ENCODE measurements at regions not wholly inside any gene's neighbourhood (a gene's known extent, or its start where the extent isn't known, plus 50 kb on each side); places are given as distances from the start of the nearest gene placed in this dataset.
"Not testable (repeated sequence)": the region's sequence is repeated elsewhere in the genome, so short reads cannot be mapped to it uniquely, and the experiment has no call there.

DNA sequence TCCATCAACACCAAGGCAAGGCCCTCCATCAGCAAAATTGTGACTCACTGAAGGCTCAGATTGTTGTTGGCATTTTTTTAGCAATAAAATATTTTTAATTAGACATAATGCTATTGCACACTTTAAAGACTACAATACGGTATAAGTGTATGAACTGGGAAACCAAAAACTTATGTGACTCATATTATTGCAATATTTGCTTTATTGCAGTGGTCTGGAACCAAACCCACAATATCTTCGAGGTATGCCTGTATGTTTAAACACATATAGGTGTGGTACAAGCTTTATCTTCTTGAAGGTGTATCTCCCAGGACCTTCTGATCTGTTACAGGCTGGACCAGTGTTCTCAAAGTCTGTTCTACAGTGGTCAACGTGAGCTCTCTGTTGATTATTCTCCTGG, 142.3 kb upstream of the FNDC3A start:
- TF ChIP-seq, protein P1, sequence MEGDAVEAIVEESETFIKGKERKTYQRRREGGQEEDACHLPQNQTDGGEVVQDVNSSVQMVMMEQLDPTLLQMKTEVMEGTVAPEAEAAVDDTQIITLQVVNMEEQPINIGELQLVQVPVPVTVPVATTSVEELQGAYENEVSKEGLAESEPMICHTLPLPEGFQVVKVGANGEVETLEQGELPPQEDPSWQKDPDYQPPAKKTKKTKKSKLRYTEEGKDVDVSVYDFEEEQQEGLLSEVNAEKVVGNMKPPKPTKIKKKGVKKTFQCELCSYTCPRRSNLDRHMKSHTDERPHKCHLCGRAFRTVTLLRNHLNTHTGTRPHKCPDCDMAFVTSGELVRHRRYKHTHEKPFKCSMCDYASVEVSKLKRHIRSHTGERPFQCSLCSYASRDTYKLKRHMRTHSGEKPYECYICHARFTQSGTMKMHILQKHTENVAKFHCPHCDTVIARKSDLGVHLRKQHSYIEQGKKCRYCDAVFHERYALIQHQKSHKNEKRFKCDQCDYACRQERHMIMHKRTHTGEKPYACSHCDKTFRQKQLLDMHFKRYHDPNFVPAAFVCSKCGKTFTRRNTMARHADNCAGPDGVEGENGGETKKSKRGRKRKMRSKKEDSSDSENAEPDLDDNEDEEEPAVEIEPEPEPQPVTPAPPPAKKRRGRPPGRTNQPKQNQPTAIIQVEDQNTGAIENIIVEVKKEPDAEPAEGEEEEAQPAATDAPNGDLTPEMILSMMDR (IDR thresholded peaks at IDR 0.05) = no peak
- Histone ChIP-seq H3K9me3 (replicated peaks in 1 of 2; ENCODE audit: control insufficient read depth in 1 of 2, insufficient read depth in 1 of 2, low read length in 2 of 2) (peaks cover 6 to 8% of the 10 kb centered on the region in 2 donors), H3K4me2 (replicated peaks; ENCODE audit: extremely low read depth, low read length, poor library complexity, severe bottlenecking) (no peak overlapping the region), H3K4me1 (ENCODE audit: control insufficient read depth in 1 of 2, insufficient read depth in 2 of 2, low read length in 2 of 2) (peaks cover 16 to 19% of the 10 kb centered on the region in 2 donors), H4K20me1 (ENCODE audit: insufficient read depth, low read length) (no peaks in the 10 kb centered on the region), H3K27me3 (ENCODE audit: control insufficient read depth in 2 of 2, insufficient read depth in 2 of 2, low read length in 2 of 2) (peaks cover 3 to 5% of the 10 kb centered on the region in 2 donors), H3K9ac (ENCODE audit: insufficient read depth, low read length, poor library complexity, severe bottlenecking) (no peak overlapping the region), H3K27ac (ENCODE audit: low read depth in 1 of 2, low read length in 2 of 2) (no peak overlapping the region), H3K79me2 (ENCODE audit: insufficient read depth, low read length) (no peaks in the 10 kb centered on the region), H2AFZ (ENCODE audit: insufficient read depth, low read depth, low read length, poor library complexity, severe bottlenecking) (no peak overlapping the region), H3K36me3 (replicated peaks in 1 of 2; ENCODE audit: control insufficient read depth in 1 of 2, insufficient read depth in 2 of 2, low read length in 2 of 2) (no peaks in the 10 kb centered on the region), H3K4me3 (replicated peaks in 1 of 3; ENCODE audit: low read depth in 2 of 3, low read length in 3 of 3) (no peak overlapping the region)
- no CpG with 5 or more reads among the region's 3 CpGs for WGBS (ENCODE audit: insufficient coverage)
- H3K36me3 Mint-ChIP-seq = peaks cover 8 to 10% of the 10 kb centered on the region in 2 donors
- H3K4me1 Mint-ChIP-seq = peaks cover 30% of the 10 kb centered on the region
- H3K27ac Mint-ChIP-seq = no peak overlapping the region
- DNase-seq = no peak
- peaks cover 0 to 10% (median 7%) of the 10 kb centered on the region in 3 donors for H3K27me3 Mint-ChIP-seq (ENCODE audit: low read depth in 3 of 3)
- peaks cover 9 to 37% (median 25%) of the 10 kb centered on the region in 7 donors for H3K9me3 Mint-ChIP-seq
- intact Hi-C loops (cut with micrococcal nuclease) = no loop called here
- H3K4me3 Mint-ChIP-seq = no peak overlapping the region

DNA sequence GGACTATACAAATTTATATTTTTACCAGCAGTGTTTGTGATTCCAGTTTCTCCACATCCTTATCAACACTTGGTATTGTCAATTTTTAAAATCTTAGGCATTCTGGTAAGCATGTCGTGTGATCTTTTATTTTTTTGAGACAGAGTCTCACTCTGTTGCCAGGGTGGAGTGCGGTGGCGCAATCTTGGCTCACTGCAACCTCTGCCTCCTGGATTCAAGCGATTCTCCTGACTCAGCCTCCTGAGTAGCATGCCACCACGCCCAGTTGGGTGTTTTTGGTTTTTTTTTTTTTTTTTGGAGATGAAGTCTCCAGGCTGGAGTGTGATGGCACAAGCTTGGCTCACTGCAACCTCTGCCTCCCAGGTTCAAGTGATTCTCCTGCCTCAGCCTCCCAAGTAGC, 140.4 kb upstream of the FNDC3A start:
- intact Hi-C loops (cut with micrococcal nuclease); H3K4me1 ChIP-seq (ENCODE audit: control insufficient read depth in 1 of 2, insufficient read depth in 2 of 2, low read length in 2 of 2); H3K79me2 ChIP-seq (ENCODE audit: insufficient read depth, low read length); H3K27me3 Mint-ChIP-seq (ENCODE audit: low read depth in 3 of 3); H3K36me3 Mint-ChIP-seq; H3K9me3 ChIP-seq (replicated peaks in 1 of 2; ENCODE audit: control insufficient read depth in 1 of 2, insufficient read depth in 1 of 2, low read length in 2 of 2); H3K27ac Mint-ChIP-seq; H3K9ac ChIP-seq (ENCODE audit: insufficient read depth, low read length, poor library complexity, severe bottlenecking); H3K4me3 Mint-ChIP-seq; H3K4me3 ChIP-seq (replicated peaks in 1 of 3; ENCODE audit: low read depth in 2 of 3, low read length in 3 of 3); H3K27ac ChIP-seq (ENCODE audit: low read depth in 1 of 2, low read length in 2 of 2); H2AFZ ChIP-seq (ENCODE audit: insufficient read depth, low read depth, low read length, poor library complexity, severe bottlenecking); H4K20me1 ChIP-seq (ENCODE audit: insufficient read depth, low read length); H3K27me3 ChIP-seq (ENCODE audit: control insufficient read depth in 2 of 2, insufficient read depth in 2 of 2, low read length in 2 of 2); H3K36me3 ChIP-seq (replicated peaks in 1 of 2; ENCODE audit: control insufficient read depth in 1 of 2, insufficient read depth in 2 of 2, low read length in 2 of 2); H3K4me2 ChIP-seq (replicated peaks; ENCODE audit: extremely low read depth, low read length, poor library complexity, severe bottlenecking); DNase-seq: not testable (repeated sequence)
- H3K4me1 Mint-ChIP-seq = peaks cover 11% of the 10 kb centered on the region
- H3K9me3 Mint-ChIP-seq = peaks cover 9 to 37% (median 26%) of the 10 kb centered on the region in 7 donors
- 100% methylated on average over 3 of the region's 5 CpGs for WGBS (ENCODE audit: insufficient coverage)
